Body of pancreas (tissue), 4 donors: ENCODE measurements at regions not wholly inside any gene's neighbourhood (a gene's known extent, or its start where the extent isn't known, plus 50 kb on each side); places are given as distances from the start of the nearest gene placed in this dataset.

ENCODE experiments used
- ATAC-seq: fragments of 150-250 bp; one replicate; pipeline ENCODE4 v1.9.1; 2016
- DNase-seq, 4 donors: peaks; one replicate each; pipeline ENCODE4 v3.0.0-alpha.2; 2019
- H3K27ac ChIP-seq, 4 donors: fragments of 200-600 bp; sonication (generic); 1 replicate in 3 of 4; 2 replicates in 1 of 4; pipeline versions ENCODE4 v1.5.1 to v1.6.1; 2016 to 2019; ENCODE audit warnings: mild to moderate bottlenecking in 1 of 4, mixed read lengths in 1 of 4, moderate library complexity in 1 of 4
- H3K27me3 ChIP-seq, 2 donors: fragments of 200-600 bp; sonication (generic); one replicate each; pipeline ENCODE4 v1.6.0; 2016; ENCODE audit warnings: mild to moderate bottlenecking in 1 of 2
- H3K36me3 ChIP-seq, 2 donors: fragments of 200-600 bp; sonication (generic); replicated peaks in 1 of 2; 2 replicates each; pipeline ENCODE4 v1.5.1; 2016; ENCODE audit warnings: low read depth in 2 of 2; ENCODE audit not compliant: insufficient read depth in 1 of 2
- H3K4me1 ChIP-seq: fragments of 200-600 bp; sonication (generic); one replicate; pipeline ENCODE4 v1.6.0; 2016
- H3K4me3 ChIP-seq, 2 donors: fragments of 200-600 bp; sonication (generic); 1 replicate in 1 of 2; 2 replicates in 1 of 2; pipeline ENCODE4 v1.5.1; 2016 to 2019
- H3K9me3 ChIP-seq, 3 donors: fragments of 200-600 bp; sonication (generic); 1 replicate in 2 of 3; 2 replicates in 1 of 3; pipeline ENCODE4 v1.5.1; 2016
- CTCF ChIP-seq, 7 experiments: fragments of 450-650 bp in 4 of 7; fragments of 200-600 bp in 3 of 7; sonication (generic) in 3 of 7; IDR thresholded peaks; one replicate each; pipeline ENCODE4 v1.5.1; 2016 to 2019; ENCODE audit warnings: antibody characterized with exemption in 7 of 7
- POLR2A ChIP-seq, 3 donors: fragments of 450-650 bp; IDR thresholded peaks; one replicate each; pipeline ENCODE4 v1.6.1; 2016; ENCODE audit warnings: antibody characterized with exemption in 3 of 3, mild to moderate bottlenecking in 2 of 3
- WGBS, 2 donors: methylation state at CpG; one replicate each; pipeline ENCODE4 v1.1.5; 2017; 5-methylcytosine and 5-hydroxymethylcytosine counted together
- intact Hi-C: fragments of 100-400 bp; cut with DNase I; formaldehyde crosslinking; loops from one replicate; pipeline ENCODE4 v1.15.1; 2023

- ATAC-seq (no peak), DNase-seq (no peak)
- Histone ChIP-seq H3K4me3 (no peak overlapping the region), H3K27ac (no peak overlapping the region), H3K9me3 (no peaks in the 10 kb centered on the region), H3K4me1 (peaks cover 13% of the 10 kb centered on the region), H3K36me3 (no peaks in the 10 kb centered on the region), H3K27me3 (no peaks in the 10 kb centered on the region)
- TF ChIP-seq POLR2A (IDR thresholded peaks at IDR 0.05) (no peak), CTCF (IDR thresholded peaks at IDR 0.05) (no peak)
- intact Hi-C loops: no loop called here
- 57 to 58% methylated on average over 3 of the region's 3 CpGs for WGBS, 2 donors
These were observed 481.0 kb upstream of the PROK2 start for GRCh38 chr3:72266016-72266370.

- H3K36me3 ChIP-seq: no peaks in the 10 kb centered on the region
- no peak overlapping the region for H3K27ac ChIP-seq
- intact Hi-C loops: no loop called here
- H3K27me3 ChIP-seq: no peaks in the 10 kb centered on the region
- H3K4me3 ChIP-seq: no peak overlapping the region
- peaks cover 12% of the 10 kb centered on the region for H3K4me1 ChIP-seq
- TF ChIP-seq CTCF (IDR thresholded peaks at IDR 0.05) (peak in 4 of 7 experiments; percentile 15 to 29 (median 26)), POLR2A (IDR thresholded peaks at IDR 0.05) (no peak)
- ATAC-seq (no peak), DNase-seq (no peak)
- H3K9me3 ChIP-seq: no peaks in the 10 kb centered on the region
- 59 to 70% methylated on average over 9 of the region's 9 CpGs for WGBS, 2 donors
These were observed 480.5 kb upstream of the PROK2 start for GRCh38 chr3:72265256-72266015.

DNA sequence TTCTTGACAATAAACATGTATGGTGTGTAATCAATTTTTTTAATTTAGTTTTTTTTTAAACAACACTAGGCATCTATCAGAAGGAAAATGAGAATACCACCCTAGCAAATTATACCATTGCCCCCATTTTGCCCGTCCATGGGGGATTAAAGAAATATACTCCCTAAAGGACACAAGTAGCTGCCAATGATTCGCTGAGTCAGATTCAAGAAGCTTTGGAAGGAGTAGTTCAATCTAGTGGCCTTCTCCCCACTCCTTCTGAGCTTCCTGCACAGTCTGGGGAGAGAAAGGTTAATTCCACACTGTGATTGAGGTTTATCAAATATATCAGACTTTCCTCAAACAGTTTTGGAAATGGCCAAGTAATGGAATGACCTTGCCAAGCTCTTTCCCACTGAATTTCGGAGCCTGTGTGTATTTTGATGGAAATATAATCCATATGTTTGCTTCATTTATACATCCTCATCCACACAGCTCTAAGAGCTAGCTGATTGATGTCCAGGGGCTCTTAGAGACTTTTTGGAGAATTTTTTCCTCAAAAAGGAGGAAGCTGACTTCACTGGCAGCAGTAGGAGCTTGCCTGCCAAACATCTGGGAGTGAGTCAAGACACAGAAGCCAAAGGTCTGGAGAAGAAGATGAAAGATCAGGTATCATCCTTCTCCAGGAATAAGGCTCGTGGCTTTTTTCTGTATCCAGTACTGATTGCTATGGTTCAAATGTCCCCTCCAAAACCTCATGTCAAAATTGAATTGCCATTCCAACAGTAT lies 478.5 kb upstream of the PROK2 start:
- ATAC-seq (no peak), DNase-seq (no peak)
- Histone ChIP-seq H3K9me3 (no peaks in the 10 kb centered on the region), H3K36me3 (no peaks in the 10 kb centered on the region), H3K27ac (no peak overlapping the region), H3K4me3 (no peak overlapping the region), H3K4me1 (no peaks in the 10 kb centered on the region), H3K27me3 (no peaks in the 10 kb centered on the region)
- TF ChIP-seq POLR2A (IDR thresholded peaks at IDR 0.05) (no peak), CTCF (IDR thresholded peaks at IDR 0.05) (no peak)
- intact Hi-C loops: no loop called here
- 65 to 70% methylated on average over 4 of the region's 4 CpGs for WGBS, 2 donors

DNA sequence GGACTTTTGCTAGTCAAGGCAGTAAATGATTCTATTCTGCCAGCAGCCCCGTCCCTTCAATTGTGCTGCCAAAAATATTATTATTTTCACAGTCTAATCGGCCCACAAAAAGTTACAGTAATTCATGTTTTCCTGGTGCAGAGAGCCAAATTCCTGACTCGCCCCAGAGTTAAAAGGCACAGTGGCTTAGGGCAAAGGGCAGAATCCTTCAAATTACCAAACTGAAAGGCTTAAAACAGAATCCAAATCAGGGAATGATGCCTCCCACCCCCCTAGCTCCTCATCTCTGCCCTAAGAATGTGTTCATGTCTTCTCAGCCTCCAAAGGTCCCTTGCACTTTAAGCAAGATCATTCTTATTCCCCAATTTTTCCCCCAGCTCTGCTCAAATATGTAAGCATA lies 477.8 kb upstream of the PROK2 start:
- TF ChIP-seq CTCF (IDR thresholded peaks at IDR 0.05): no peak
- TF ChIP-seq POLR2A (IDR thresholded peaks at IDR 0.05): no peak
- no peak for DNase-seq
- H3K27ac ChIP-seq: no peak overlapping the region
- H3K9me3 ChIP-seq: no peaks in the 10 kb centered on the region
- no peaks in the 10 kb centered on the region for H3K27me3 ChIP-seq
- H3K36me3 ChIP-seq: no peaks in the 10 kb centered on the region
- no peaks in the 10 kb centered on the region for H3K4me1 ChIP-seq
- intact Hi-C loops: no loop called here
- WGBS, 2 donors: 30 to 35% methylated on average over 3 of the region's 3 CpGs
- no peak for ATAC-seq
- no peak overlapping the region for H3K4me3 ChIP-seq
